Activated T-cell treated with anti-CD3 and anti-CD28 coated beads for 24 hours (primary cell): ENCODE measurements at regions not wholly inside any gene's neighbourhood (a gene's known extent, or its start where the extent isn't known, plus 50 kb on each side); places are given as distances from the start of the nearest gene placed in this dataset.

ENCODE experiments used
- DNase-seq: peaks from one replicate; pipeline ENCODE4 v3.0.0-alpha.2; 2020; ENCODE audit warnings: low read depth

GRCh38 chr15:58329781-58330671, 101.8 kb upstream of the LIPC start:
- DNase-seq: no peak

- DNase-seq: no peak
Observed at GRCh38 chr15:58330741-58331559, 100.8 kb upstream of the LIPC start.

- no peak for DNase-seq
Observed at GRCh38 chr15:58331560-58331912, 100.3 kb upstream of the LIPC start.

- peak; percentile 85 for DNase-seq
Observed at GRCh38 chr15:58331913-58332675, 99.7 kb upstream of the LIPC start.

GRCh38 chr15:58332676-58333400, 99.0 kb upstream of the LIPC start:
- DNase-seq: no peak

GRCh38 chr15:58334803-58335202, 97.0 kb upstream of the LIPC start:
- no peak for DNase-seq

- DNase-seq: no peak
Observed at GRCh38 chr15:58336161-58336560, 95.6 kb upstream of the LIPC start.

GRCh38 chr15:58340176-58340575, 91.6 kb upstream of the LIPC start:
- no peak for DNase-seq

- no peak for DNase-seq
Observed at GRCh38 chr15:58342508-58342907, 89.3 kb upstream of the LIPC start.

GRCh38 chr15:58344213-58345070, 87.3 kb upstream of the LIPC start:
- DNase-seq: no peak

GRCh38 chr15:58346361-58346760, 85.4 kb upstream of the LIPC start:
- no peak for DNase-seq

GRCh38 chr15:58348095-58348812, 83.5 kb upstream of the LIPC start:
- DNase-seq: no peak

GRCh38 chr15:58352026-58352929, 79.5 kb upstream of the LIPC start:
- DNase-seq: no peak

- DNase-seq: no peak
Observed at GRCh38 chr15:58355382-58355971, 76.3 kb upstream of the LIPC start.

- DNase-seq: no peak
Observed at GRCh38 chr15:58355973-58356372, 75.8 kb upstream of the LIPC start.

GRCh38 chr15:58357529-58358476, 74.0 kb upstream of the LIPC start:
- DNase-seq: peak; percentile 32

- no peak for DNase-seq
Observed at GRCh38 chr15:58360421-58361090, 71.2 kb upstream of the LIPC start.
